HG02759 (cell line): ENCODE measurements at regions not wholly inside any gene's neighbourhood (a gene's known extent, or its start where the extent isn't known, plus 50 kb on each side); places are given as distances from the start of the nearest gene placed in this dataset.
"Not testable (repeated sequence)": the region's sequence is repeated elsewhere in the genome, so short reads cannot be mapped to it uniquely, and the experiment has no call there.

Source experiments
- ATAC-seq: cut with Tn5 transposase; IDR thresholded peaks from one replicate; pipeline ENCODE4 v1.9.1; 2021; ENCODE audit warnings: mild to moderate bottlenecking, moderate library complexity; ENCODE audit not compliant: unreplicated experiment

DNA sequence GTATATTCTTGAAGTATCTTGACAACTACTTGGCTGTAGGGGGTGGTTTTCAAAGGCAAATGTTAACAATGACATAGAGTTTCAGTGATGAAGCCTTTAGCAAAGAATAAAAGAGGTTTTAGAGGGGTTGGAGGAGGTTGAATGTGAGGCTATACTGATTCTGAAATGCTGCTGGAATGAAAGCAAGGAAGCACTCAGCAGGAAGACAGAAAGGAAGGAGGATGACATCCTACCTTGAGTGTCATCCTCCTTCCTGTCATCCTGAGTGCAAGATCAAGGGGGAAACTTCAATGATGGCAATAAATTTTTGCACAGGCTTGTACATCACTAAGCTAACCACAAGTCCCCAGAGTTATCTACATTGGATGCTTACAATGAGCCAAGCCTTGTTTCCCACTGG, 120.5 kb downstream of the APIP start:
- ATAC-seq = no peak

DNA sequence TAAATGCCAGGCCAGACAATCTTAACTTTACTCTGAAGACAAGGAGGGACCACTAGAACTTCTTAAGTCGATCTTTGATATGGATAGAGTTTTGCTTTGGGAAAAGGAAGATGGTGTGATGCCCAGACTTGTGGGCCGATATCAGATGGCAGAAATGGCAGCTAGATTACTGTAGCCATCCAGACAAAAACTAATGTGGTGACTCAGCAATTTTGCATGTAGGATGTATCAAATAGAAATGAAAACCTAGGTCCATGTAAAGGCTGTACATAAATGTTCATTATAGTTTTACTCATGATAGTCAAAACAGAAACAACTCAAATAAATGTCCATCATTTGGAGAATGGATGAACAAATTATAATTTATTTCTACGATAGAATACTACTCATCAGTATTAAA, 121.5 kb downstream of the APIP start:
- ATAC-seq = no peak

DNA sequence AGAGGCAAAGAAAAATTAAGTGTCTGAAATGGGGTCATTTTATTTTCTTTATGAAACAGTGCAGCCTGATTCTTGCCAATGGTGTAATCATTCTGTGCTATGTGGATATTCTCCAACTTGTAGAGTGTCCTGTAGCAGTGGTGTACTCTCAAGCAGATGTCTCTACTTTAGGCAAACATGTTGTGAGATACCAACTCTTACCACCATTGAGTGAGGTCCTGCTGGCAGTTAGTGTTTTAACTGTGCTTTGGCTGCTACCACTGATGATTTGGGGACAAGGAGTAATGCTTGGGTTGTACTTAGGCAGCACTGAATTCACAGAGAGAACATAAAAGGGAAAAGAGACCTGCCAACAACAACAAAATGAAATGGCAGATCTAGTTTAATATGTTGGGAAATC, 122.5 kb downstream of the APIP start:
- ATAC-seq = no peak

DNA sequence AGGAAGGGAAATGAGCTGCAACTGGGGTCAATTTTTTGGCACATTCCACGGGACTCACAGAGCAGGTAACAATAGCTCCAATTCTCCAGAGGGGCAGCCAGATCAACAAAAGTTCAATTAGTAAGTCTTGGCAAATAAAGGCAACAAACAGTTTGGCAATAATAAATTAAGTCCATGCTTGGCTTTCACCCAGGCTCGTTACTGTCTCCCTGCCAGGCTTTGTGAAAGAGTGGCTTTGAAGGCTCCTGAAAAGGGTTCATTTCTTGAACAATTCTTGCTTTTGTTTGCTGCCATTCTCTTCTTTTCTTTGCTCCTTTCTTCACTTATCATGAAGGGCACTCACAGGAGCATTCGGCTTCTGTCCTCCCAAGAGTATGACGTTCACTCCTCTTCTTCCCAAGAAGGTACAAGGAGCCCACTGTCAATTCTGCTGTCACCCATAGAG, 123.3 kb downstream of the APIP start:
- no peak for ATAC-seq

DNA sequence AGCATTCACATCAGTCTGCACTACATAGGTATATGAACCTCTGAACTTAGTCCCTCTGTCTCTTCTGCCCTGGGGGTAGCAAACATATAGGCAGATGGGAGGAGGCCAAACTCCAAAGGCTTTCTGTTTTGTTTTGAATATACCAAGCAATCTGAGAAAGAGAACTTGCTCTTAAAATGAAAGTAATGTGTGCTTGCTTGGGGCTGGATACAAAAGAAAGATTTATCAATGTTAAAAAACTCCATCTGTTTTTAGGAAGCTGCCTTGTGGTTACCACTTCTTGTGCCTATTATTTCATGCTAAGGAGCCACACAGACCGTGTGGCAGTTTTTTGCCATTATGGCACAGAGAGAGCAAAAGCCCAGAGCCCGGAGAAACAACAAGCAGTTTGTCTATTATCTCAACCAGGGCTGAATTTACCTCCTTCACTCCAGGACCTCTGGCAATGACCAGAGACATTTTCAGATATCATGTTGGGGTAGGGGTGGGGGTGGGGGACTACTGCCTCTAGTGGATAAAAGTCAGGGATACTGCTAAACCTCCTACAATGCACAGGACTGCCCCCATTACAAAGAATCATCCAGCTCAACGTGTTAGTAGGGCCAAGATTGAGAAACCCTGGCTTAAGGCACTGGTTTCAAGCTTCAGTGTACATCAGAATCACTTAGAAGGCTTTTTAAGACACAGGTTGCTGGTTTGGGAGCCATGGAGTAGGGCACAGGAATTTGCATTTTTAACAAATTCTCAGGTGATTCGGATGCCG, 124.2 kb downstream of the APIP start:
- ATAC-seq = peak; percentile 52

DNA sequence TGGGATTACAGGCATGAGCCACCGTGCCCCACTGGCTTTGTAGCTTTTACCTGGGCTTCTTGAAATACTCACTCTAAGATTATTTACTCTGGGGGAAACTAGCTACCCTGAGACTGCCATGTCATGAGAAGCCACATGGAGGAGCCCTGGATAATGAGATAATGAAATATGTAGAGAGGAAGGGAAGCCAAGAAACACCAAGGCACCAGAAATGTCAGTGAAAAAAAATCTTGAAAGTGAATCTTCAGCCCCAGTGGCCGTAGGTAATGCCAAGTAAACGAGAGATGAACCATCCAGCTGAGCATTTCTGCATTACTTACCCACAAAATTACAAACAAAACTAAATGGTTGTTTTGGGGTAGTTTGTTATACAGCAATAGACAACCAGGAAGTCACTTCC, 125.6 kb downstream of the APIP start:
- no peak for ATAC-seq

DNA sequence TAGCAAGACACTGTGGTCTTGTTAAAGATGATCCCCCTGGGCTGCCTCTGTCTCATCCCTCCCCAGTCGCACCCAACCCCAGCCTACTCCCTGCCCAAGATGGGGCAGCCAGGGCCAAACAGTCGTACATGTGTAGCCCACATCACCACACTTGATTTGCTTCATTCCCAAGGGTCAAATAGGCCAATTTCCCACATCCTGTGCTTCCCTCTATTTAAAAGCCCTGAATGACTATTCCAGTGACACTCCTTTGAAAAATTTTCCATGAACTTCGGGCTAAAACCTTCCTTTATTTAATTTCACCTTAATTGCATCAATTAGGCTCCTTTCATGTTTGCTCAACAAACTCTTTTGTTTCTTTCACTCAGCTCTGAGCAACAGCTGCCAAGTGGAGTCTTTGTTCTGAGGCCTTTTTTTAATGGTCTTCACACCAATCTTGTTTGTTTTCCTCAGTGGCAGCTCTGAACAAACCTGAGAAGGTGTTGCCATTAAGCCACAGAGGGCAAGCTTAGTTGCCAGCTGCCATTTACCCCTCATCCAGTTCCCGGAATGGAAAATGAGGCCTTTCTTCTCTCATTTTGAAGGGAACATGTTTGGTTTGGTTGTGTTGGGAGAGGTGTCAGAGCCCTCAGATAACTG, 126.9 kb downstream of the APIP start:
- no peak for ATAC-seq

DNA sequence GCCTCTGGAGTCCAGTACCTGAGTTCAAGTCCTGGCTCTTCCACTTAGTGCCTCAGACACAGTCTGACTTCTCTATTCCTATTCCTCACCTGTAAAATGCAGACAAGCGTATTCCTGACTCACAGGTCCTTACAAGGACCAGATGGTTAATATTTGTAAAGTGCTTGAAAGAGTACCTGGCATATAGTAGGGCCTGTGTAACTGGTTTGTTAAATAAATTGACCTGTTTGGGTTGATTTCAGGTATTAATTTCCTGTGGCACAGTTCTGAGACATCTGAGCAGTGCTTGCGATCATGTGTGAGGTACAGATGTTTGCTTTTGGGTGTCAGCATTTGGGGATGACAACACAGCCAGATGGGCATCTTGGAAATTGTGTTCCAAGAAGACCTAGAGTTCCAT, 127.5 kb downstream of the APIP start:
- no peak for ATAC-seq

DNA sequence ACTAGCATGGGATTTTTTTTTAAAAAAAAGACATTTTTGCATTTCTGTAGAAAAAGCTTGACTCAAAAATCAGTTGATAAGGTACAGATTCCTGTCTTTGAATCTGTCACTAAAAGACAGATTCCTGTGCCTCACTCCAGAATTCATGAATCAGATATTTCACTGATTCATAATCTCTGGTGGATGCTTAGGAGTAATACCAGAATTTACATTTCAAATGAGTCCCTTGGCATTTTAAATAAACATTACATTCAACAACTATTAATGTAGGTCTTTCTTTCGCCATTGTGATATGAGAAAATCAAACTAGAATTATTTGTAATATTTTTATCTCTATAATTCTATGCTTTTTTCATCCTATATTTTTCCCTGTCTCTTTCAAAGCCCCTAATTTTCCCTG, 128.3 kb downstream of the APIP start:
- ATAC-seq = no peak

DNA sequence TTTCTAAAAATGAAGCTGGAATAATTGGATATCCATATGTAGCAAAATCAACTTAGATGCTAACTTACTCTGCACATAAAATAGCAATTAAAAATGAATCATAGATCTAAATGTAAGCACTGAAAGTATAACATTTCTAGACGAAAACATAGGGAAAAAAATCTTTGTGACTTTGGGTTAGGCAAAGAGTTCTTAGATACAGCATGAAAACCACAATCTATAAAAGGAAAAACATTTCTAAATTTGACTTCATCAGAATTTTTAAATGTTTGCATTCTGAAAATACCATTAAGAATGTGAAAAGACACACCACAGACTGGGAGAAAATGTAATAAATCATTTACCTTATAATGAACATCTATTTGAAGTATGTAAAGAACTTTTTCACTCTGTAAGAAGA, 128.8 kb downstream of the APIP start:
- ATAC-seq = no peak

DNA sequence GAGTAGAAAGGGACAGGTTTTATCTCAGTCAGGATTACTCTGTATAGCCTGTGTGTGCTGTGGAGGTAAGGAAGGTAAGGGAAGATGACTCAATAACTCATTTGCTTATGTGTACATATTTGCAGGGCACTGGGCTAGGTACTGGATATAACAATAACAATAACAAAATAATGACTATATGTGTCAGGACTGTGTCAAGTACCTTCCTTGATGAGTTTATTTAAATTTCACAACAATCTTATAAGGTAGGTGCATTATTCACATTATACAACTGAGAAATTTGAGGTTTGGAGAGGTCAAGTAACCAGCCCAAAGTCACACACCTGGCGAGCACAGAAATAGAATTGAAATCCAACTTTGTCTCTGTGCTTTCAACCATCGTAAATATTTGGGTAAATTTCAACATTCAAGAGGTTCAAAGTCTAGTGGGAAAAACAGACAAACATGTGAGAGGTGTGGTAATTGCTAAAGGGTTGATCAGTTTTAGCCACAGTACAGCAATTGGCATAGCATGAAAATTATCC, 131.8 kb downstream of the APIP start:
- ATAC-seq = no peak

DNA sequence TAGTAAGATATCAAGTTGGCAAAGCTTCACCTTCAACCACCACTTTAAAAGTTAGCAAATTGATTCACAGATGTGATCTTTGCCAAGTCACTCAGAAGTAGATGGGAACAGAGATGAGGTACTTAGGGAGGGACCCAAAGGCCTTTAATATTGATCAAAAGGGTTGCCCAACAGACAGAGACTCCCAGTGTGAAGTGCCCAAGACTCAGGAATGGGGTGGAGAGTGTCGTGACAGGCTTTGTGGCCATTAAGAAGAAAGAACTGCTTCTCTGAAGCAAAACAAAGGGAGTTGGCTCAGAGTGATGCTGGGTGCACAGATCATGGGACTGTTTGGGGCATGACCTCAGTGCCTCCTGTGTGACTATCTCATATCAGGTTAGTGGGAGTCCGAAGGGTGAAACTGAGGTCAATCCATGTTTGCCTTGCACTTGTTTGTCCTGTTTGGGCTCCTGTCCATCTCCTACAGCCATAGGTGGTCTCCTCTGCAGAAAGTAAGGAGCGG, 132.3 kb downstream of the APIP start:
- ATAC-seq = no peak

DNA sequence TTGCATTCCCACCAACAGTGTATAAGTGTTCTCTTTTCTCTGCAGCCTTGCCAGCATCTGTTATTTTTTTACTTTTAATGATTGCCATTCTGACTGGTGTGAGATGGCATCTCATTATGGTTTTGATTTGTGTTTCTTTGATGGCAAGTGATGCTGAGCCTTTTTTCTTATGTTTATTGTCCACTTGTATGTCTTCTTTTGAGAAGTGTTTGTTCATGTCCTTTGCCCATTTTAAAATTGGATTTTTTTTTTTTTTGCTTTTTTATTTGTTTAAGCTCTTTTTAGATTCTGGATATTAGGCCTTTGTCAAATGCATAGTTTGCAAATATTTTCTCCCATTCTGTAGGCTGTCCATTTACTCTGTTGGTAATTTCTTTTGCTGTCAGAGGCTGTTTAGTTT, 134.4 kb downstream of the APIP start:
- not testable (repeated sequence) for ATAC-seq

DNA sequence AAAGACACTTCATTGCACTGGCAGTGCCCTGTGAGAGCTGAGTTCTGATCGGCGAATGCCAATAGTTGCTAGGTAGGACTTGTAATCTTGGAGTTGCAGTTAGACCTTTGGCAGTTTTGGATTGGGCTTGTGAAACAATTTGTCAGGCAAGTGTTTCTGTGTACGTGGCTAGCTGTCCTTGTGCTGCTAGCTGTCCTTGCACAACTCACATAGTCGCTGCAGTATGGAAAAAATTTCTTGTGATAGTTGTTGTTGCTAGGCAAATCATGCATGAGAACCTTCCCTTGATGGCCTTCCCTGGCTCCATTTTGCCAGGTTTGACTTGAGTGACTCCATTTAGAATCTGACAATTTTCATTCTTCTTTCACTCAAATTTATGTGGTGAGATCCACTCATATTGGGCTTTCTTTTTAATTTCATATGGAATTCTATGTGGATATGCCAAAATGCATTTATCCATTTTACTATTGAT, 140.7 kb downstream of the APIP start:
- ATAC-seq = no peak

DNA sequence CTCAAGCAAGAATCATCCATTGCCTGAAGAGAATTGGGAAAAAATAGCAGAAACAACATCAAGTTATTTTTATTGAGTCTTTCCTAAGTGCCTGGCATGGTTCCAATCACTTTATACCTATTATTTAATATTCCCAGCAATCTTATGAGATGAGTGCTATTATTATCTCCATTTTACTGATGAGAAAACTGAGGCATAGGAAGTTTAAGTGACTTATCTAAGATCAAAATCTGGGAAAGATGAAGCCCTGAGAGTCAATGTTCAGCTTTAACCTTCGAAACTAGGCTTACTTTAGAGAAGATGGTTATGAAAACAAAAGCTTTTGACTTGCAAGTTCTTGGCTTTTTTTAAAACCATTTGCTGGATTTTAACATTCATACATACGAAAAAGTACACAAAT, 141.6 kb downstream of the APIP start:
- ATAC-seq = no peak

DNA sequence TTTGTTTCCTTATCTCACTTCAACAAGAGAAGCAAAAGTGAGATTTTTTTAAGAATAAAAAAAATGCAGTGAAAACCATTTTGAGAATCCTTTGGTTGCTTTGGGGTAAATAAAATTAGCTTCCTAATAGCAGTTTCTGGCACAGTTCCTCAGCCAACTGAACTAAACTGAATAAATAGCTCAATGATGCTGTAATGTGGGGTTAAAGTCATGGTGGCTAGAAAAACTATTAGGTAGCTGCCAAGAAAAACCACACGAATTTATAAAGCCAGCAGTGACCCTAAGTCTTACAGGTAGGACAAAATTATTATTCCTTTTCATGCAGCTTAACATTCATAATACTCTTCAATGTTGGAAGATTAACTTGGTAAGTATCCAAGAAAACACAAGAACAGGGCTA, 142.4 kb downstream of the APIP start:
- no peak for ATAC-seq

DNA sequence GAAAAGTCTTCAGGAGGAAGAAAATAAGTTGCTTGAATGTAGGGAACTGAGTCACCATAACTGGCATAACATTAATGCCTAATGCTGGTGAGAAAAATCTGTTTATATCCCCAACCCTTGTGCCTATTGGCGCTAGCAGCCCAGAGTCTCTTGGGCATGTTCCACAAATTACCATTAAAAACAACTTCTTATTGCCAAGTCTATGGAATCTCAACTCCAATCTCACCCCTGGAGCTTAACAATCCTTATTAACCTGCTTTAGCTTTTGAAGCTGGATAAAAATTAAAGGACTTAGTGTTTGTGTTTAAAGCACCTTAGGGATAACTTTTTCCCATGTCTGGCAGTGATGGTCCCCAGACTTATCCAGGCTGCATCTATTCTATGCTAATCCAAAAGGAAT, 143.0 kb downstream of the APIP start:
- no peak for ATAC-seq

DNA sequence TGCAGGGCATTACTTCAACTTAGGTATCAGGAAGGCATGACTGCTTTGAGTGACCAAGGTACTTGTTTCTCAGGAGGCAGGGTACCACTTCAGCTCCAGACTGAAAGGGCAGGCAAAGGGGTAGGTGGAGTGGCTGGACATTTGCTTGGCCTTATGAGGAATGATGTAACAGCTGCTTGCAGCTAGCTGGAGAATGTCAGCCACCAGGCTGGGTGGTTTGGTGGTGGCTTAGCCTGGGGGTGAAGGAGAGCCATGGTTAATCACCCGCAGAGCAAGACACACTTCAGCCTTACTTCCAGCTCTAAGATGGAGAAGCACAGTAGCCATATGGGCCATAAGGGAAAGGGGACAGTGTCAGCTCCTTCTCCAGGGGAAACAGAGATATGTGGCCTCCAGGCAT, 146.1 kb downstream of the APIP start:
- ATAC-seq = no peak

DNA sequence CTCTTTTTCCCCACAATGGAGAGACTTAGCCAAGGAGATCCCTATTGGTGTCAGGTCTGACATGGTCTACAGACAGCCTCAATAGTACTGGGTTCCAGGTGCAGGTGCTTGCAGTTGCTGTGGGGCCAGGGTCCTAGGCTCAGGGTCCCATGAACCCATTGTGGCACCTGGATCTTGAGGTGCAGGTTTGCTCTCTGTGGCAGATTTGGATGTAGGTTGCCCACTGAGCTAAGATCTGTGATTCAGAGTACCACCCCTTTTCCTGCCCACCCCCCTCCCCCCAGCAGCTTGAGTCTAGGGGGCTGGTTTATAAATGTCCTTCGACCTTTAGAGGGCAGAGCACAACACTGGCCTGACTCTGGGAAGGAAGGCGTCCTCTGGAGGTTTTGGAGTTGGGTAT, 147.0 kb downstream of the APIP start:
- ATAC-seq = no peak

DNA sequence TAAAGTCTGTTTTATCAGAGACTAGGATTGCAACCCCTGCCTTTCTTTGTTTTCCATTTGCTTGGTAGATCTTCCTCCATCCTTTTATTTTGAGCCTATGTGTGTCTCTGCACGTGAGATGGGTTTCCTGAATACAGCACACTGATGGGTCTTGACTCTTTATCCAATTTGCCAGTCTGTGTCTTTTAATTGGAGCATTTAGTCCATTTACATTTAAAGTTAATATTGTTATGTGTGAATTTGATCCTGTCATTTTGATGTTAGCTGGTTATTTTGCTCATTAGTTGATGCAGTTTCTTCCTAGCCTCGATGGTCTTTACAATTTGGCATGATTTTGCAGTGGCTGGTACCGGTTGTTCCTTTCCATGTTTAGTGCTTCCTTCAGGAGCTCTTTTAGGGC, 141.7 kb downstream of the EHF start:
- ATAC-seq = not testable (repeated sequence)

DNA sequence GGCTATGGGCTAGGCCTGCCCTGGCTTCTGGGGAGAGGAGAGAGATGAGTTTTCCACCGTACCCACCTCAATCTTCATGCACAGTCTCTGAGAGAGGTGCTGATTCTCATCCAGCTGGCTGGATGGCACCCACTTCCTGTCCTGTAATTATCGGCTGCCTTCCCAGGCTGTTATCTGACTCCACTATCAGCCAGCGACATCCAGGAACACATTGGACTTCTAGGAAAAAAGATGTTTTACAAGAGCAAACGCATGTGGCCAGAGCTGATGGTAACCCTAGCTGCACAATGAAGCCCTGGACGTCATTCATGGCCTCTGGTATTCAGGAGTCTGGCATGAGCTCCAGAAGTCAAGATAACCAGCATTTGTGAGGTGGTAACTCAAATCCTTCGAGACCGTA, 137.4 kb downstream of the EHF start:
- no peak for ATAC-seq

DNA sequence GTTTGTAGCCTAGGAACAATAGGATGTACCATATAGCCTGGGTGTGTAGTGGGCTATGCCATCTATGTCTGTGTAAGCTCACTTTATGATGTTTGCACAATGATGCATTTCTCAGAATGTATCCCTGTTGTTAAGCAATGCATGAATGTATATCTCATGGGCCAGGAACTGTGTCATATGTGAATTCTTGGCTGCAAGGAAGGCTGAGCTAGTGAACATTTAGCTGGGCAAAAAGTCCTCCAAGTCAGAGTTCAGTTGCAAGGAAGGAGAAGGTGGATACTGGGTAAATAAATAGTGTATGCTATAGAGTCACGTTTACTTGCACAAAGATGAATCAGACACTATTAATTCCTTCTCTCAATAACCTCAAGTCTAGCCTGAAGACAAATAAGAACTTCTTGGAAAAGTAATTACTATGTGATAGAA, 136.1 kb downstream of the EHF start:
- no peak for ATAC-seq
